ENCODE measurements at regions not wholly inside any gene's neighbourhood (a gene's known extent, or its start where the extent isn't known, plus 50 kb on each side); places are given as distances from the start of the nearest gene placed in this dataset.

GRCh38 chr7:115722302-115722977 lies 308.1 kb downstream of the TFEC start:
- no peak for TF ChIP-seq CTCF (IDR thresholded peaks at IDR 0.05; ENCODE audit: insufficient read depth, low read length, poor library complexity, severe bottlenecking)
- Histone ChIP-seq H3K4me3 (ENCODE audit: low read depth, low read length) (no peak overlapping the region), H3K27me3 (ENCODE audit: control insufficient read depth, insufficient read depth, low read length) (no peaks in the 10 kb centered on the region), H3K36me3 (ENCODE audit: control insufficient read depth, insufficient read depth, low read length) (no peaks in the 10 kb centered on the region)
- DNase-seq (ENCODE audit: low read depth): no peak

- Histone ChIP-seq H3K4me3 (ENCODE audit: low read depth, low read length) (no peak overlapping the region), H3K27me3 (ENCODE audit: control insufficient read depth, insufficient read depth, low read length) (no peaks in the 10 kb centered on the region), H3K36me3 (ENCODE audit: control insufficient read depth, insufficient read depth, low read length) (no peaks in the 10 kb centered on the region)
- no peak for TF ChIP-seq CTCF (IDR thresholded peaks at IDR 0.05; ENCODE audit: insufficient read depth, low read length, poor library complexity, severe bottlenecking)
- DNase-seq (ENCODE audit: low read depth): no peak
Observed at GRCh38 chr7:115721293-115722217, 309.0 kb downstream of the TFEC start.

- H3K4me3 ChIP-seq (ENCODE audit: low read depth, low read length): no peak overlapping the region
- H3K27me3 ChIP-seq (ENCODE audit: control insufficient read depth, insufficient read depth, low read length): no peaks in the 10 kb centered on the region
- TF ChIP-seq CTCF (IDR thresholded peaks at IDR 0.05; ENCODE audit: insufficient read depth, low read length, poor library complexity, severe bottlenecking): no peak
- no peaks in the 10 kb centered on the region for H3K36me3 ChIP-seq (ENCODE audit: control insufficient read depth, insufficient read depth, low read length)
- no peak for DNase-seq (ENCODE audit: low read depth)
Observed at GRCh38 chr7:115719963-115720362, 310.6 kb downstream of the TFEC start.

- DNase-seq (ENCODE audit: low read depth): no peak
- TF ChIP-seq CTCF (IDR thresholded peaks at IDR 0.05; ENCODE audit: insufficient read depth, low read length, poor library complexity, severe bottlenecking): no peak
- H3K4me3 ChIP-seq (ENCODE audit: low read depth, low read length): no peak overlapping the region
- no peaks in the 10 kb centered on the region for H3K36me3 ChIP-seq (ENCODE audit: control insufficient read depth, insufficient read depth, low read length)
- no peaks in the 10 kb centered on the region for H3K27me3 ChIP-seq (ENCODE audit: control insufficient read depth, insufficient read depth, low read length)
Observed at GRCh38 chr7:115709664-115710063, 320.9 kb downstream of the TFEC start.

- Histone ChIP-seq H3K4me3 (ENCODE audit: low read depth, low read length) (no peak overlapping the region), H3K36me3 (ENCODE audit: control insufficient read depth, insufficient read depth, low read length) (no peaks in the 10 kb centered on the region), H3K27me3 (ENCODE audit: control insufficient read depth, insufficient read depth, low read length) (no peaks in the 10 kb centered on the region)
- no peak for TF ChIP-seq CTCF (IDR thresholded peaks at IDR 0.05; ENCODE audit: insufficient read depth, low read length, poor library complexity, severe bottlenecking)
- DNase-seq (ENCODE audit: low read depth): no peak
Observed at GRCh38 chr7:115708013-115708341, 322.6 kb downstream of the TFEC start.
